B cell (primary cell): ENCODE measurements at regions not wholly inside any gene's neighbourhood (a gene's known extent, or its start where the extent isn't known, plus 50 kb on each side); places are given as distances from the start of the nearest gene placed in this dataset.

ENCODE experiments used
- ATAC-seq: fragments of 200-7000 bp; cut with Tn5 transposase; one replicate; pipeline ENCODE4 v1.10.0; 2021; ENCODE audit warnings: low read depth, mild to moderate bottlenecking, moderate number of reproducible peaks, moderate library complexity
- CTCF ChIA-PET: fragments of 350-600 bp; sonication (Branson Sonifier 250); formaldehyde crosslinking; loops from one replicate; lab custom pipeline; 2021; ENCODE audit warnings: antibody characterized with exemption, inconsistent platforms; lab: Charles Lee
- POLR2A ChIA-PET: fragments of 350-600 bp; sonication (Branson Sonifier 250); formaldehyde crosslinking; loops from one replicate; lab custom pipeline; 2021; ENCODE audit warnings: antibody characterized with exemption; lab: Charles Lee
- DNase-seq: peaks from one replicate; pipeline ENCODE4 v3.0.0; 2013
- H2AFZ ChIP-seq: 2 replicates; pipeline ENCODE4 v1.6.1; 2012; ENCODE audit warnings: mild to moderate bottlenecking, low read depth, low read length; ENCODE audit not compliant: insufficient read depth, poor library complexity, severe bottlenecking
- H3K27ac ChIP-seq, 2 donors: 1 replicate in 1 of 2; 2 replicates in 1 of 2; pipeline ENCODE4 v1.5.1; 2012 to 2013; ENCODE audit warnings: low read length in 2 of 2, mild to moderate bottlenecking in 2 of 2, moderate library complexity in 1 of 2
- H3K27me3 ChIP-seq, 4 experiments: fragments of 200-600 bp in 1 of 4; sonication (generic) in 1 of 4; replicated peaks in 1 of 4; 1 replicate in 2 of 4; 2 replicates in 2 of 4; pipeline versions ENCODE4 v1.6.1 to v1.7.0; 2013 to 2016; ENCODE audit warnings: low read length in 3 of 4, mild to moderate bottlenecking in 2 of 4, mixed read lengths in 1 of 4, moderate library complexity in 1 of 4; ENCODE audit not compliant: insufficient read depth in 4 of 4, control insufficient read depth in 3 of 4; ENCODE audit errors: control extremely low read depth in 1 of 4
- H3K36me3 ChIP-seq, 2 experiments: replicated peaks in 1 of 2; 1 replicate in 1 of 2; 2 replicates in 1 of 2; pipeline versions ENCODE4 v1.6.1 to v1.7.1; 2013; ENCODE audit warnings: low read length in 1 of 2; ENCODE audit not compliant: insufficient read depth in 2 of 2, control insufficient read depth in 1 of 2; ENCODE audit errors: control extremely low read depth in 1 of 2, extremely low read depth in 1 of 2
- H3K4me1 ChIP-seq, 2 donors: fragments of 200-600 bp in 1 of 2; sonication (generic) in 1 of 2; 1 replicate in 1 of 2; 2 replicates in 1 of 2; pipeline versions ENCODE4 v1.5.1 to v1.6.1; 2013 to 2017; ENCODE audit warnings: low read length in 2 of 2; ENCODE audit not compliant: control insufficient read depth in 2 of 2, insufficient read depth in 2 of 2
- H3K4me2 ChIP-seq: replicated peaks from 2 replicates; pipeline ENCODE3; 2012; ENCODE audit warnings: mild to moderate bottlenecking, low read depth, low read length; ENCODE audit not compliant: poor library complexity, severe bottlenecking
- H3K4me3 ChIP-seq, 5 experiments: fragments of 200-600 bp in 1 of 5; sonication (generic) in 1 of 5; 1 replicate in 3 of 5; 2 replicates in 2 of 5; pipeline versions ENCODE4 v1.5.1 to v1.7.0; 2011 to 2016; ENCODE audit warnings: low read length in 4 of 5, mild to moderate bottlenecking in 4 of 5, low read depth in 2 of 5, control low read depth in 1 of 5, moderate library complexity in 1 of 5; ENCODE audit not compliant: insufficient read depth in 1 of 5; ENCODE audit errors: control extremely low read depth in 1 of 5, extremely low read depth in 1 of 5
- H3K79me2 ChIP-seq: fragments of 200-600 bp; sonication (generic); one replicate; pipeline ENCODE4 v1.6.0; 2016; ENCODE audit warnings: low read length; ENCODE audit not compliant: control insufficient read depth, insufficient read depth
- H3K9ac ChIP-seq: fragments of 200-600 bp; sonication (generic); 2 replicates; pipeline ENCODE4 v1.6.1; 2017; ENCODE audit warnings: mild to moderate bottlenecking, low read length, moderate library complexity
- H3K9me3 ChIP-seq, 3 donors: one replicate each; pipeline versions ENCODE4 v1.6.1 to v1.7.1; 2013; ENCODE audit warnings: low read length in 2 of 3; ENCODE audit not compliant: control insufficient read depth in 2 of 3, insufficient read depth in 1 of 3; ENCODE audit errors: control extremely low read depth in 1 of 3
- H4K20me1 ChIP-seq: 2 replicates; pipeline ENCODE4 v1.6.0; 2012; ENCODE audit warnings: mild to moderate bottlenecking, low read length; ENCODE audit not compliant: insufficient read depth, control insufficient read depth, poor library complexity, severe bottlenecking
- H3K27ac Mint-ChIP-seq: one replicate; pipeline ENCODE4 v1.8.0; 2021; ENCODE audit warnings: mixed read lengths
- H3K27me3 Mint-ChIP-seq: one replicate; pipeline ENCODE4 v1.8.0; 2021; ENCODE audit warnings: mixed read lengths
- H3K4me1 Mint-ChIP-seq: one replicate; pipeline ENCODE4 v1.8.0; 2021; ENCODE audit warnings: mixed read lengths
- H3K4me3 Mint-ChIP-seq: one replicate; pipeline ENCODE4 v1.8.0; 2021; ENCODE audit warnings: mixed read lengths
- H3K9me3 Mint-ChIP-seq: one replicate; pipeline ENCODE4 v1.8.0; 2022; ENCODE audit warnings: mixed read lengths; ENCODE audit not compliant: insufficient read depth
- EZH2 ChIP-seq: IDR thresholded peaks from 2 replicates; pipeline ENCODE4 v1.6.1; 2012; ENCODE audit warnings: borderline replicate concordance, low read depth, mild to moderate bottlenecking, moderate library complexity, low read length; ENCODE audit not compliant: insufficient read depth, poor library complexity, severe bottlenecking
- WGBS: methylation state at CpG from one replicate; pipeline ENCODE4 v1.1.5; 2013; ENCODE audit warnings: missing lambda C conversion rate; ENCODE audit not compliant: insufficient coverage; 5-methylcytosine and 5-hydroxymethylcytosine counted together
- intact Hi-C: fragments of 100-400 bp; cut with micrococcal nuclease; formaldehyde crosslinking; loops from one replicate; pipeline ENCODE4 v1.10.0; 2022
- TF ChIP-seq, protein P1 (sequence below): fragments of 200-600 bp; IDR thresholded peaks from one replicate; pipeline ENCODE4 v1.8.0; 2022; ENCODE audit warnings: antibody characterized with exemption, mild to moderate bottlenecking

- H3K9ac ChIP-seq, result no peak overlapping the region
- peak overlapping the region in 1 of 5 experiments; percentile 14 for H3K4me3 ChIP-seq
- CTCF ChIA-PET, result interaction anchor here (1.0 to 1.5 kb wide), 3 partner anchors 179 to 1226 kb away, joined by 3 to 4 read pairs (median 4); no protein-coding TSS in a partner anchor
- no peak for TF ChIP-seq EZH2
- TF ChIP-seq, protein P1, sequence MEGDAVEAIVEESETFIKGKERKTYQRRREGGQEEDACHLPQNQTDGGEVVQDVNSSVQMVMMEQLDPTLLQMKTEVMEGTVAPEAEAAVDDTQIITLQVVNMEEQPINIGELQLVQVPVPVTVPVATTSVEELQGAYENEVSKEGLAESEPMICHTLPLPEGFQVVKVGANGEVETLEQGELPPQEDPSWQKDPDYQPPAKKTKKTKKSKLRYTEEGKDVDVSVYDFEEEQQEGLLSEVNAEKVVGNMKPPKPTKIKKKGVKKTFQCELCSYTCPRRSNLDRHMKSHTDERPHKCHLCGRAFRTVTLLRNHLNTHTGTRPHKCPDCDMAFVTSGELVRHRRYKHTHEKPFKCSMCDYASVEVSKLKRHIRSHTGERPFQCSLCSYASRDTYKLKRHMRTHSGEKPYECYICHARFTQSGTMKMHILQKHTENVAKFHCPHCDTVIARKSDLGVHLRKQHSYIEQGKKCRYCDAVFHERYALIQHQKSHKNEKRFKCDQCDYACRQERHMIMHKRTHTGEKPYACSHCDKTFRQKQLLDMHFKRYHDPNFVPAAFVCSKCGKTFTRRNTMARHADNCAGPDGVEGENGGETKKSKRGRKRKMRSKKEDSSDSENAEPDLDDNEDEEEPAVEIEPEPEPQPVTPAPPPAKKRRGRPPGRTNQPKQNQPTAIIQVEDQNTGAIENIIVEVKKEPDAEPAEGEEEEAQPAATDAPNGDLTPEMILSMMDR, result no peak
- ATAC-seq (peak; percentile 47), DNase-seq (no peak)
- H3K36me3 ChIP-seq, result no peaks in the 10 kb centered on the region
- Mint-ChIP-seq H3K9me3 (peaks cover 3% of the 10 kb centered on the region), H3K4me3 (peak overlapping the region; percentile 68), H3K4me1 (peaks cover 26% of the 10 kb centered on the region), H3K27me3 (no peaks in the 10 kb centered on the region), H3K27ac (peak overlapping the region; percentile 54)
- WGBS, result 17% methylated on average over 3 of the region's 6 CpGs
- H3K27me3 ChIP-seq, result no peaks in the 10 kb centered on the region
- peaks cover 17 to 25% of the 10 kb centered on the region in 2 donors for H3K4me1 ChIP-seq
- H3K4me2 ChIP-seq, result peak overlapping the region; percentile 57
- peak overlapping the region; percentile 25 for H2AFZ ChIP-seq
- intact Hi-C loops, result loop anchor here (2.0 kb wide), 1 partner anchor 15 kb away; no protein-coding TSS in a partner anchor
- H4K20me1 ChIP-seq, result no peaks in the 10 kb centered on the region
- H3K9me3 ChIP-seq, result peaks cover 0 to 10% (median 0%) of the 10 kb centered on the region in 3 donors
- no peak overlapping the region for H3K27ac ChIP-seq
- H3K79me2 ChIP-seq, result no peaks in the 10 kb centered on the region
- POLR2A ChIA-PET, result no interaction called here
These were observed 279.9 kb downstream of the CD83 start for GRCh38 chr6:14397518-14397901.

DNA sequence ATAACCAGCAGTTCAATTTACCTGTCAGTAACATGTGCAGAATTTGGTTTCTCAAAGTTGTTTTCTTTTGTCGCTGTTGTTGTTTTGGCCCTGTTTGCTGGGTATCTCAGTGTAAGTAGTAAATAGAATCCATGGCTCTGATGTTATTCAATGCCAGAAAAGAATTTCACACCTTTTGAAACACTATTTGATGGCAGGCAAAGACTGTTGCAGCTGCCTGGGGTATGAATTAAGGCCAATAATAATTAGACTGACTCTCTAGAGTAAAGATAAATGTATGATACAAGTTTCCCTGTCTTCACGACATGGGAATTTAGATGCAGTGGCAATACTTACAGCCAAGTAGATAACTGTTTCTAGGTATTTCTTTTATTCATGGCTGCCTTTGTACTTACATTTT, 281.4 kb downstream of the CD83 start:
- no peak overlapping the region for H3K4me2 ChIP-seq
- no peak overlapping the region for H3K27ac ChIP-seq
- H3K79me2 ChIP-seq, result no peaks in the 10 kb centered on the region
- H3K4me1 ChIP-seq, result peaks cover 17 to 25% of the 10 kb centered on the region in 2 donors
- no peak overlapping the region for H3K9ac ChIP-seq
- intact Hi-C loops, result no loop called here
- Mint-ChIP-seq H3K27ac (no peak overlapping the region), H3K9me3 (peaks cover 3% of the 10 kb centered on the region), H3K4me3 (no peak overlapping the region), H3K27me3 (no peaks in the 10 kb centered on the region), H3K4me1 (peaks cover 26% of the 10 kb centered on the region)
- H2AFZ ChIP-seq, result no peak overlapping the region
- peaks cover 0 to 10% (median 0%) of the 10 kb centered on the region in 3 donors for H3K9me3 ChIP-seq
- ChIA-PET CTCF (interaction anchor here (1.3 kb wide), 1 partner anchor 187 kb away, joined by 4 read pairs; no protein-coding TSS in a partner anchor), POLR2A (no interaction called here)
- no peak for ATAC-seq
- 100% methylated on average over 1 of the region's 2 CpGs for WGBS
- no peak overlapping the region for H3K4me3 ChIP-seq
- DNase-seq, result no peak
- no peaks in the 10 kb centered on the region for H3K36me3 ChIP-seq
- no peaks in the 10 kb centered on the region for H3K27me3 ChIP-seq
- no peaks in the 10 kb centered on the region for H4K20me1 ChIP-seq
- TF ChIP-seq EZH2, result no peak
- TF ChIP-seq, protein P1, result no peak
